ENCODE measurements at regions not wholly inside any gene's neighbourhood (a gene's known extent, or its start where the extent isn't known, plus 50 kb on each side); places are given as distances from the start of the nearest gene placed in this dataset.

DNA sequence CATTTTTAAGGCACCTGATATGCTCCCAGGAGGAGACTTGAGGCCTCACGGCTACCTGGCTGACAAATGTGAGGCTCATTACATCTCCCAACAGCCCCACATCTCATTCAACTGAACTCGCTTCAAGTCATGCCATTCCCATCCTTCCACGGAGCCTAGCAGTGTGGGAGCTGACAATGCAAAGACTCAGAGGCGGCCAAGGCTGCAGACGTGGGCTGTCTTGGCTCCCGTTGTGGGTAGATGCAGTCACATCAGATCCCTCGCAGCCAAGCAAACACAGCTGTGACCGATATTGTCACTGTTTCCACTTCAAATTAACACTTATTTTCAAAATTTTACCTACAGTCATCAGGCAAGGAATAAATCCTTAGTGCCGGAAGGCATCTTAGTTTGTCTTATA is 64.0 kb upstream of the TRIB2 start:
- no peak for DNase-seq (ENCODE audit: low read depth in 2 of 2)
- no peak for TF ChIP-seq CTCF (IDR thresholded peaks at IDR 0.05; ENCODE audit: low read depth, low read length)
- no peak overlapping the region for H3K4me3 ChIP-seq (replicated peaks in 1 of 2; ENCODE audit: low read depth in 2 of 2, low read length in 2 of 2)

- DNase-seq (ENCODE audit: low read depth in 2 of 2): no peak
- TF ChIP-seq CTCF (IDR thresholded peaks at IDR 0.05; ENCODE audit: low read depth, low read length): no peak
- no peak overlapping the region for H3K4me3 ChIP-seq (replicated peaks in 1 of 2; ENCODE audit: low read depth in 2 of 2, low read length in 2 of 2)
These were observed 59.2 kb upstream of the TRIB2 start for GRCh38 chr2:12657560-12657959.

GRCh38 chr2:12658310-12658945 is 58.3 kb upstream of the TRIB2 start:
- H3K4me3 ChIP-seq (replicated peaks in 1 of 2; ENCODE audit: low read depth in 2 of 2, low read length in 2 of 2): no peak overlapping the region
- DNase-seq (ENCODE audit: low read depth in 2 of 2): no peak
- no peak for TF ChIP-seq CTCF (IDR thresholded peaks at IDR 0.05; ENCODE audit: low read depth, low read length)

DNA sequence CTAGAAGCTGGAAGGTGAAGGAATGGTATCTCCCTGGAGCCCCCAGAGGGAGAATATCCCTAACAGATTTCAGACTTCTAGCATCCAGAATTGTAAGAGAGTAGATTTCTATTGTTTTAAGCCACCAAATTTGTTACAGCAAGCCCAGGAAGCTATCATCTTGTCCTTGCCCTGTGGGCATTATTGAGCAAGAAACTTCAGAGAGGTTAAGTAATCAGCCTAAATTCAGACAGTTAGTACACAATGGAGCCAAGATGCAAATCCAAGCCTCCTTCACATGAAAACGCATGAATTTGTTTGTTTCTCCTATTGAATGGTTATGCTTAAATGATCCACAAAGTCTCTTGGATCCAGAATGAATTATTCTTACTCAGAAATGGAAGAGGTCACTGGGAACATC is 55.2 kb upstream of the TRIB2 start:
- TF ChIP-seq CTCF (IDR thresholded peaks at IDR 0.05; ENCODE audit: low read depth, low read length): no peak
- DNase-seq (ENCODE audit: low read depth in 2 of 2): no peak
- H3K4me3 ChIP-seq (replicated peaks in 1 of 2; ENCODE audit: low read depth in 2 of 2, low read length in 2 of 2): no peak overlapping the region

DNA sequence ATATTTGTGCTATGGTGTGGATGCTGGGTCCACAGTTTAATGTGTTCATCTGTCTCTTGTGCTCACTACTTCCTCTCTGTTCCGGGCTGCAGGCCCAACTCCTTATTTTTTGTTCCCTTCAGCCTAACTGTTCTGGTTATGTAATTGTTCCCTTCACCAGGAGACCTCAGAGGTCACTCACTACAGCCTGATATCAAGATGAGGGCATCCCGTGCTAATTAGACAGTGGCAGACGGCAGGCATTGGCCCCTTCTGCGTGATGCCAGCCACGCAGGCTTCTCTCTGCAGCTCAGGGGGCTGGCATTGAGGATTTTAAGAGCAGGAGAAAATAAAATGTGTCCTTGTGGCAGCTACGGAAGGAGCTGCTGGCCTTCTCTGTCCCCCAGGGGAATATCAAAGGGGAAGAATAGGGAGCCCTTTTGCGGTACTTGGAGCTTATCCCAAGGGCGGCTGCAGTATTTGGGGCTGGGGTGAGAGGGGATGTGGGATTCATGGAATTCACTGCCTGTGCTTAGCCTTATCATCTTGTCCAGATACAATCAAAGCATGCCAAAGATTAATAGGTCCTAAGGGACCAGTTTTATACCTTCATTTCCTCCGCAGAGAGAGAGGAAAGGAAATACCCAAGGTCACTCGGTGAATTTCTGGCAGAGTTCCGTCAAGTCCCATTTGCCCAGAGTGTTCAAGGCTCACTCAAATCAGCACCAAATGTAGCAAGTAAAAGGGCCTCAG is 53.3 kb upstream of the TRIB2 start:
- no peak for TF ChIP-seq CTCF (IDR thresholded peaks at IDR 0.05; ENCODE audit: low read depth, low read length)
- no peak overlapping the region for H3K4me3 ChIP-seq (replicated peaks in 1 of 2; ENCODE audit: low read depth in 2 of 2, low read length in 2 of 2)
- DNase-seq (ENCODE audit: low read depth in 2 of 2): no peak

DNA sequence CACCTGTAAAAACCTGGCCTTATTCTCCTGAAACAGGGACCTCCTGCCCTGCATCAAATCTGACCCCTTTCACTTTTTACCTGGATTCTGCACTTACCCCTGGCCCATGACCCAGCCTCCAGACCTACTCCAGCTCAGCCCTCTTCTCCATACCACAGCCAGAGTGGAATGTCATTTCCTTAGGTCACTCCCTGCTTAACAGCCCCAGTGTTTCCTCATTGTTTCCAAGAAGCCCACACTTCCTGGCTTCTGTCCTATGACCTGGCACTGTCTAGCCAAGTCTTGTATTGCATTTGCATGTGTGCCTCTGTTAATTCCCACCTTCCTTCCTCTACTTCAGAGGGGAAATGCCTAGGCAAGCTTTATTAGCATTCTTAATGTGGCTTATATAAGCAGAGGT is 51.4 kb upstream of the TRIB2 start:
- TF ChIP-seq CTCF (IDR thresholded peaks at IDR 0.05; ENCODE audit: low read depth, low read length): no peak
- no peak overlapping the region for H3K4me3 ChIP-seq (replicated peaks in 1 of 2; ENCODE audit: low read depth in 2 of 2, low read length in 2 of 2)
- peak; percentile 12 to 37 for DNase-seq (ENCODE audit: low read depth in 2 of 2)

Measured in cardiac fibroblast (primary cell).